ENCODE measurements at regions not wholly inside any gene's neighbourhood (a gene's known extent, or its start where the extent isn't known, plus 50 kb on each side); places are given as distances from the start of the nearest gene placed in this dataset.
A peak's percentile ranks its signal among the peaks of the same experiment; 100 is the strongest.

- Mint-ChIP-seq H3K27me3 (ENCODE audit: low read depth) (no peaks in the 10 kb centered on the region), H3K27ac (no peak overlapping the region), H3K36me3 (ENCODE audit: insufficient read depth in 1 of 3, low read depth in 3 of 3) (no peaks in the 10 kb centered on the region; a peak in 1 of 7 replicates), H3K9me3 (no peaks in the 10 kb centered on the region), H3K4me1 (no peaks in the 10 kb centered on the region), H3K4me3 (no peak overlapping the region)
- Histone ChIP-seq H3K14ac (ENCODE audit: insufficient read depth, low read length) (no peak overlapping the region), H3K79me2 (ENCODE audit: insufficient read depth, low read length) (no peaks in the 10 kb centered on the region), H2BK120ac (ENCODE audit: low read depth, low read length, poor library complexity, severe bottlenecking) (no peak overlapping the region), H2BK15ac (ENCODE audit: low read depth, low read length) (no peak overlapping the region), H4K5ac (ENCODE audit: insufficient read length, low read depth, low read length) (no peak overlapping the region), H3K9ac (ENCODE audit: extremely low read depth, insufficient read length, low read length) (no peak overlapping the region), H3K23me2 (ENCODE audit: insufficient read length, low read depth, low read length, poor library complexity, severe bottlenecking) (no peaks in the 10 kb centered on the region), H3K18ac (ENCODE audit: insufficient read length, low read depth, low read length) (no peak overlapping the region), H4K20me1 (ENCODE audit: control insufficient read depth, insufficient read depth, insufficient read length) (no peaks in the 10 kb centered on the region), H3K9me3 (ENCODE audit: control insufficient read depth, low read depth, low read length) (no peaks in the 10 kb centered on the region), H2AK5ac (ENCODE audit: insufficient read length, low read length) (no peak overlapping the region), H3K4ac (ENCODE audit: low read depth, low read length) (no peak overlapping the region), H2AFZ (ENCODE audit: low read length) (no peak overlapping the region), H3K56ac (ENCODE audit: insufficient read length, low read depth, low read length) (no peak overlapping the region), H3K4me2 (ENCODE audit: insufficient read depth, insufficient read length, low read length) (no peak overlapping the region), H4K91ac (ENCODE audit: insufficient read length, low read depth, low read length) (no peak overlapping the region), H3T11ph (ENCODE audit: low read length) (no peak overlapping the region), H3K27me3 (ENCODE audit: insufficient read depth, low read length) (no peaks in the 10 kb centered on the region), H2BK5ac (ENCODE audit: insufficient read length, low read length) (no peak overlapping the region), H2BK20ac (ENCODE audit: low read depth, low read length, poor library complexity, severe bottlenecking) (no peak overlapping the region), H3K23ac (ENCODE audit: insufficient read length, low read depth, low read length) (no peak overlapping the region), H2BK12ac (ENCODE audit: insufficient read length, low read depth, low read length) (no peak overlapping the region), H3K79me1 (ENCODE audit: insufficient read depth, low read depth, low read length, poor library complexity, severe bottlenecking) (no peaks in the 10 kb centered on the region), H3K4me1 (ENCODE audit: insufficient read depth, low read length) (no peaks in the 10 kb centered on the region), H4K8ac (replicated peaks; ENCODE audit: insufficient read length, low read depth, low read length) (no peak overlapping the region), H3K27ac (ENCODE audit: insufficient read length, low read depth, low read length) (no peak overlapping the region)
- peak; percentile 33; the same call in 2 of the 3 replicates for TF ChIP-seq CTCF (conservative IDR thresholded peaks at IDR 0.05)
- no CpG with 5 or more reads among the region's 1 CpG for WGBS (ENCODE audit: extremely low coverage, insufficient read length, low lambda C conversion rate)
- DNase-seq, result no peak
Measured at GRCh38 chr12:90274407-90274806, 565.8 kb upstream of the ATP2B1 start.

Data from H9 (cell line).